K562 (cell line): ENCODE measurements at regions not wholly inside any gene's neighbourhood (a gene's known extent, or its start where the extent isn't known, plus 50 kb on each side); places are given as distances from the start of the nearest gene placed in this dataset.

Source experiments
- ATAC-seq: fragments of 200-7000 bp; cut with Tn5 transposase; 3 replicates; pipeline ENCODE4 v1.9.1; 2020; ENCODE audit warnings: moderate library complexity
- BruUV-seq: library from RNA; stranded (reverse); fragments of 400-500 nt; replicated peaks from 2 replicates; lab custom pipeline; 2021; lab: Mats Ljungman, UMichigan
- CTCF ChIA-PET: fragments of 300-600 bp; formaldehyde crosslinking; extraction: SDS; loops from one replicate; lab custom pipeline; 2021; ENCODE audit warnings: low intra/inter-chr PET ratio; lab: Yijun Ruan, JAX
- POLR2A ChIA-PET: fragments of 300-600, 350-650 bp; sonication (Branson Sonifier 250); formaldehyde crosslinking; extraction: SDS; loops from one replicate; lab custom pipeline; 2021; ENCODE audit warnings: antibody characterized with exemption, inconsistent platforms; lab: Yijun Ruan, JAX
- DNase-seq, 4 experiments: peaks; one replicate each; pipeline versions ENCODE4 v3.0.0 to v3.0.0-alpha.2; 2011 to 2018; ENCODE audit warnings: low spot score in 3 of 4, mixed read lengths in 3 of 4; ENCODE audit errors: extremely low read depth in 1 of 4
- FAIRE-seq: peaks from 2 replicates; lab custom pipeline; 2011; peaks lifted over from hg19 to GRCh38; lab: Jason Lieb, UNC
- H2AFZ ChIP-seq: 2 replicates; pipeline ENCODE4 v1.6.0; 2011; ENCODE audit warnings: low read depth, low read length, control low read depth, inconsistent platforms
- H3K27ac ChIP-seq: fragments of 200-600 bp; 3 replicates; pipeline ENCODE4 v1.8.0; 2011; ENCODE audit warnings: low read depth, mild to moderate bottlenecking, control low read depth, inconsistent platforms, low read length, moderate library complexity, mixed read lengths; ENCODE audit errors: extremely low read depth
- H3K27me3 ChIP-seq, 2 experiments: fragments of 300-600 bp in 1 of 2; 2 replicates in 1 of 2; 3 replicates in 1 of 2; pipeline versions ENCODE4 v1.6.0 to v1.8.0; 2011; ENCODE audit warnings: inconsistent platforms in 2 of 2, low read length in 2 of 2, mild to moderate bottlenecking in 1 of 2, mixed read lengths in 1 of 2, moderate library complexity in 1 of 2; ENCODE audit not compliant: control insufficient read depth in 2 of 2, insufficient read depth in 2 of 2
- H3K36me3 ChIP-seq: fragments of 300-600 bp; 3 replicates; pipeline ENCODE4 v1.8.0; 2011; ENCODE audit warnings: mild to moderate bottlenecking, low read length, inconsistent platforms; ENCODE audit not compliant: control insufficient read depth, insufficient read depth
- H3K4me1 ChIP-seq, 2 experiments: fragments of 200-600 bp in 1 of 2; replicated peaks in 1 of 2; 2 replicates in 1 of 2; 3 replicates in 1 of 2; pipeline versions ENCODE4 v1.5.1 to v1.8.0; 2011; ENCODE audit warnings: inconsistent platforms in 2 of 2, low read length in 2 of 2, mild to moderate bottlenecking in 1 of 2, mixed read lengths in 1 of 2, moderate library complexity in 1 of 2; ENCODE audit not compliant: control insufficient read depth in 2 of 2, insufficient read depth in 2 of 2
- H3K4me2 ChIP-seq: 2 replicates; pipeline ENCODE4 v1.6.1; 2011; ENCODE audit warnings: low read length, control low read depth, inconsistent platforms, mixed read lengths; ENCODE audit not compliant: insufficient read depth
- H3K4me3 ChIP-seq: fragments of 200-600 bp; sonication (generic), shearing (Covaris generic); 2 replicates; pipeline ENCODE4 v1.5.1; 2016; ENCODE audit warnings: control low read depth, inconsistent platforms
- H3K79me2 ChIP-seq: fragments of 200-600 bp; 3 replicates; pipeline ENCODE4 v1.8.0; 2011; ENCODE audit warnings: low read length, inconsistent platforms; ENCODE audit not compliant: control insufficient read depth, insufficient read depth
- H3K9ac ChIP-seq, 2 experiments: 2 replicates each; pipeline versions ENCODE4 v1.6.0 to v1.6.1; 2011; ENCODE audit warnings: low read depth in 2 of 2, low read length in 2 of 2, control low read depth in 1 of 2, inconsistent platforms in 1 of 2, mild to moderate bottlenecking in 1 of 2, mixed read lengths in 1 of 2; ENCODE audit not compliant: insufficient read depth in 1 of 2
- H3K9me1 ChIP-seq: one replicate; pipeline ENCODE4 v1.6.0; 2011; ENCODE audit warnings: inconsistent platforms, mild to moderate bottlenecking, low read length, moderate library complexity; ENCODE audit not compliant: control insufficient read depth, insufficient read depth
- H3K9me3 ChIP-seq: replicated peaks from 2 replicates; pipeline ENCODE4 v1.5.1; 2011; ENCODE audit warnings: low read depth, low read length, inconsistent platforms; ENCODE audit not compliant: control insufficient read depth, insufficient read depth
- H4K20me1 ChIP-seq: replicated peaks from 2 replicates; pipeline ENCODE4 v1.6.1; 2011; ENCODE audit warnings: low read length, inconsistent platforms, mixed read lengths; ENCODE audit not compliant: control insufficient read depth, insufficient read depth
- CBX2 ChIP-seq: fragments of 200-600 bp; sonication (generic); IDR thresholded peaks from one replicate; pipeline ENCODE4 v1.6.1; 2012; ENCODE audit warnings: mild to moderate bottlenecking, low read length, inconsistent platforms; ENCODE audit not compliant: insufficient read depth, poor library complexity, severe bottlenecking
- EHMT2 ChIP-seq: fragments of 450-650 bp; IDR thresholded peaks from 2 replicates; pipeline ENCODE4 v1.6.1; 2018; ENCODE audit warnings: antibody characterized with exemption
- GABPB2 ChIP-seq: fragments of 250-450 bp; sonication (Bioruptor Pico); conservative IDR thresholded peaks from 2 replicates; pipeline ENCODE4 v1.5.1; 2021; ENCODE audit warnings: mild to moderate bottlenecking
- HMBOX1 ChIP-seq: sonication (generic); IDR thresholded peaks from 2 replicates; pipeline ENCODE4 v1.6.1; 2016
- HNRNPL ChIP-seq: fragments of 200-400 bp; formaldehyde crosslinking; IDR thresholded peaks from 2 replicates; pipeline ENCODE4 v1.6.1; 2017; ENCODE audit warnings: low read depth, mild to moderate bottlenecking, low read length
- HOMEZ ChIP-seq: fragments of 250-450 bp; sonication (Bioruptor Pico); IDR thresholded peaks from 2 replicates; pipeline ENCODE4 v1.4.0; 2020; ENCODE audit warnings: mild to moderate bottlenecking, moderate library complexity
- MCM7 ChIP-seq, 2 experiments: fragments of 450-650 bp; IDR thresholded peaks; 2 replicates each; pipeline ENCODE4 v1.6.1; 2016 to 2018
- SMARCE1 ChIP-seq: fragments of 450-650 bp; IDR thresholded peaks from 2 replicates; pipeline ENCODE4 v1.7.1; 2016; ENCODE audit warnings: mild to moderate bottlenecking
- SRF ChIP-seq, 2 experiments: fragments of 250-450, 450-650 bp in 1 of 2; sonication (Bioruptor Pico) in 1 of 2; sonication (generic) in 1 of 2; formaldehyde crosslinking; IDR thresholded peaks; 2 replicates each; pipeline versions ENCODE4 v1.5.0 to v1.5.1; 2020 to 2022; ENCODE audit warnings: mild to moderate bottlenecking in 1 of 2, missing genetic modification reagents in 1 of 2
- ZNF449 ChIP-seq: fragments of 250-450 bp; sonication (Bioruptor Pico); IDR thresholded peaks from 2 replicates; pipeline ENCODE4 v1.8.0; 2022; ENCODE audit warnings: moderate library complexity, mild to moderate bottlenecking, inconsistent platforms
- ZNF655 ChIP-seq: fragments of 250-450 bp; sonication (Bioruptor Pico); IDR thresholded peaks from 2 replicates; pipeline ENCODE4 v1.5.0; 2021
- WGBS: fragments of 100-300 bp; shearing (Covaris generic); methylation state at CpG from one replicate; pipeline ENCODE4 v1.1.6; 2016; ENCODE audit warnings: low coverage, mixed read lengths; ENCODE audit not compliant: insufficient coverage; ENCODE audit errors: missing lambda C conversion rate; 5-methylcytosine and 5-hydroxymethylcytosine counted together
- in situ Hi-C: fragments of 300-500 bp; cut with MboI; formaldehyde crosslinking; loops from 4 replicates; pipeline ENCODE4 v1.15.0; 2018; ENCODE audit warnings: inconsistent platforms, mixed read lengths
- intact Hi-C: fragments of 100-400 bp; cut with micrococcal nuclease; formaldehyde crosslinking; loops from 2 replicates; pipeline ENCODE4 v1.14.2; 2022

- TF ChIP-seq HOMEZ = no peak
- TF ChIP-seq HMBOX1 = no peak
Observed at GRCh38 chr11:36877149-36877548, 279.1 kb upstream of the RAG2 start (continued).

GRCh38 chr11:36876266-36876665, 278.2 kb upstream of the RAG2 start:
- CTCF ChIA-PET = no interaction called here

More at GRCh38 chr11:36876266-36876665, 278.2 kb upstream of the RAG2 start:
- Histone ChIP-seq H3K27ac (no peak overlapping the region), H3K4me1 (no peaks in the 10 kb centered on the region), H3K27me3 (no peaks in the 10 kb centered on the region)
- intact Hi-C loops = no loop called here
- ATAC-seq = no peak
- BruUV-seq = no TSS peak
- TF ChIP-seq MCM7 (IDR thresholded peaks at IDR 0.05) (no peak), HNRNPL (no peak), SRF (CRISPR knock-in tag; IDR thresholded peaks at IDR 0.05) (no peak), GABPB2 (CRISPR knock-in tag) (no peak), CBX2 (no peak), ZNF655 (CRISPR knock-in tag) (no peak), ZNF449 (no peak), SMARCE1 (no peak), EHMT2 (no peak)
- TF ChIP-seq, all 486 proteins: peak for 0
- Histone ChIP-seq H3K36me3 (no peaks in the 10 kb centered on the region), H3K4me3 (no peak overlapping the region), H3K79me2 (no peaks in the 10 kb centered on the region), H2AFZ (no peak overlapping the region), H3K9ac (no peak overlapping the region), H3K9me3 (no peaks in the 10 kb centered on the region), H3K9me1 (no peaks in the 10 kb centered on the region), H4K20me1 (no peaks in the 10 kb centered on the region), H3K4me2 (no peak overlapping the region)
- POLR2A ChIA-PET = no interaction called here
- in situ Hi-C loops = no loop called here
- FAIRE-seq (no peak), DNase-seq (no peak)
- WGBS = 0% methylated on average over 1 of the region's 1 CpG
